ENCODE measurements at regions not wholly inside any gene's neighbourhood (a gene's known extent, or its start where the extent isn't known, plus 50 kb on each side); places are given as distances from the start of the nearest gene placed in this dataset.
A peak's percentile ranks its signal among the peaks of the same experiment; 100 is the strongest.

GRCh38 chr3:31133541-31133940 lies 239.1 kb upstream of the GADL1 start:
- no peaks in the 10 kb centered on the region for H3K36me3 ChIP-seq (replicated peaks)
- DNase-seq (ENCODE audit: low spot score in 2 of 2), result no peak
- H3K4me1 ChIP-seq, result peaks cover 28% of the 10 kb centered on the region
- no peaks in the 10 kb centered on the region for H3K9me3 ChIP-seq
- in situ Hi-C loops (cut with MboI; ENCODE audit: low sequenced_read_pairs), result loop anchor here (10.0 kb wide), 1 partner anchor 359 kb away; no protein-coding TSS in a partner anchor
- H3K4me3 ChIP-seq, result no peak overlapping the region
- H3K27me3 ChIP-seq (ENCODE audit: low read depth), result no peaks in the 10 kb centered on the region

GRCh38 chr3:31135546-31135945 lies 241.1 kb upstream of the GADL1 start:
- Histone ChIP-seq H3K9me3 (no peaks in the 10 kb centered on the region), H3K27me3 (ENCODE audit: low read depth) (no peaks in the 10 kb centered on the region), H3K36me3 (replicated peaks) (no peaks in the 10 kb centered on the region), H3K4me3 (no peak overlapping the region), H3K4me1 (peaks cover 28% of the 10 kb centered on the region)
- no peak for DNase-seq (ENCODE audit: low spot score in 2 of 2)
- in situ Hi-C loops (cut with MboI; ENCODE audit: low sequenced_read_pairs), result loop anchor here (10.0 kb wide), 1 partner anchor 361 kb away; no protein-coding TSS in a partner anchor

- Histone ChIP-seq H3K27me3 (ENCODE audit: low read depth) (no peaks in the 10 kb centered on the region), H3K4me3 (no peak overlapping the region), H3K9me3 (no peaks in the 10 kb centered on the region), H3K36me3 (replicated peaks) (no peaks in the 10 kb centered on the region), H3K4me1 (peaks cover 40% of the 10 kb centered on the region)
- in situ Hi-C loops (cut with MboI; ENCODE audit: low sequenced_read_pairs), result loop anchor here (10.0 kb wide), 1 partner anchor 363 kb away; no protein-coding TSS in a partner anchor
- DNase-seq (ENCODE audit: low spot score in 2 of 2), result no peak
Measured at GRCh38 chr3:31137718-31138465, 243.4 kb upstream of the GADL1 start.

- H3K4me1 ChIP-seq, result peaks cover 26% of the 10 kb centered on the region
- in situ Hi-C loops (cut with MboI; ENCODE audit: low sequenced_read_pairs), result no loop called here
- no peak for DNase-seq (ENCODE audit: low spot score in 2 of 2)
- H3K4me3 ChIP-seq, result no peak overlapping the region
- no peaks in the 10 kb centered on the region for H3K36me3 ChIP-seq (replicated peaks)
- no peaks in the 10 kb centered on the region for H3K27me3 ChIP-seq (ENCODE audit: low read depth)
- no peaks in the 10 kb centered on the region for H3K9me3 ChIP-seq
Measured at GRCh38 chr3:31140470-31140869, 246.0 kb upstream of the GADL1 start.

- H3K36me3 ChIP-seq (replicated peaks), result no peaks in the 10 kb centered on the region
- in situ Hi-C loops (cut with MboI; ENCODE audit: low sequenced_read_pairs), result no loop called here
- DNase-seq (ENCODE audit: low spot score in 2 of 2), result peak; percentile 43 to 88
- no peak overlapping the region for H3K4me3 ChIP-seq
- peaks cover 25% of the 10 kb centered on the region for H3K4me1 ChIP-seq
- H3K9me3 ChIP-seq, result no peaks in the 10 kb centered on the region
- no peaks in the 10 kb centered on the region for H3K27me3 ChIP-seq (ENCODE audit: low read depth)
Measured at GRCh38 chr3:31142139-31142538, 247.7 kb upstream of the GADL1 start.

GRCh38 chr3:31142543-31142942 lies 248.1 kb upstream of the GADL1 start:
- H3K27me3 ChIP-seq (ENCODE audit: low read depth), result no peaks in the 10 kb centered on the region
- H3K4me1 ChIP-seq, result peaks cover 23% of the 10 kb centered on the region
- no peak for DNase-seq (ENCODE audit: low spot score in 2 of 2)
- H3K36me3 ChIP-seq (replicated peaks), result no peaks in the 10 kb centered on the region
- no peak overlapping the region for H3K4me3 ChIP-seq
- peaks cover 3% of the 10 kb centered on the region for H3K9me3 ChIP-seq
- in situ Hi-C loops (cut with MboI; ENCODE audit: low sequenced_read_pairs), result no loop called here

- DNase-seq (ENCODE audit: low spot score in 2 of 2), result no peak
- H3K9me3 ChIP-seq, result peaks cover 5% of the 10 kb centered on the region
- in situ Hi-C loops (cut with MboI; ENCODE audit: low sequenced_read_pairs), result no loop called here
- no peaks in the 10 kb centered on the region for H3K27me3 ChIP-seq (ENCODE audit: low read depth)
- H3K4me1 ChIP-seq, result peaks cover 15% of the 10 kb centered on the region
- H3K36me3 ChIP-seq (replicated peaks), result no peaks in the 10 kb centered on the region
- H3K4me3 ChIP-seq, result no peak overlapping the region
Measured at GRCh38 chr3:31145062-31145461, 250.6 kb upstream of the GADL1 start.

- DNase-seq (ENCODE audit: low spot score in 2 of 2), result no peak
- H3K27me3 ChIP-seq (ENCODE audit: low read depth), result no peaks in the 10 kb centered on the region
- no peaks in the 10 kb centered on the region for H3K36me3 ChIP-seq (replicated peaks)
- in situ Hi-C loops (cut with MboI; ENCODE audit: low sequenced_read_pairs), result no loop called here
- no peak overlapping the region for H3K4me3 ChIP-seq
- peaks cover 5% of the 10 kb centered on the region for H3K9me3 ChIP-seq
- H3K4me1 ChIP-seq, result peaks cover 7% of the 10 kb centered on the region
Measured at GRCh38 chr3:31147550-31147949, 253.1 kb upstream of the GADL1 start.

- DNase-seq (ENCODE audit: low spot score in 2 of 2), result no peak
- H3K27me3 ChIP-seq (ENCODE audit: low read depth), result no peaks in the 10 kb centered on the region
- H3K36me3 ChIP-seq (replicated peaks), result no peaks in the 10 kb centered on the region
- in situ Hi-C loops (cut with MboI; ENCODE audit: low sequenced_read_pairs), result no loop called here
- H3K4me1 ChIP-seq, result peaks cover 14% of the 10 kb centered on the region
- H3K9me3 ChIP-seq, result no peaks in the 10 kb centered on the region
- no peak overlapping the region for H3K4me3 ChIP-seq
Measured at GRCh38 chr3:31157047-31157694, 262.7 kb upstream of the GADL1 start.

GRCh38 chr3:31157893-31158620 lies 263.6 kb upstream of the GADL1 start:
- no peaks in the 10 kb centered on the region for H3K27me3 ChIP-seq (ENCODE audit: low read depth)
- peaks cover 14% of the 10 kb centered on the region for H3K4me1 ChIP-seq
- no peak overlapping the region for H3K4me3 ChIP-seq
- DNase-seq (ENCODE audit: low spot score in 2 of 2), result peak; percentile 62 to 86
- in situ Hi-C loops (cut with MboI; ENCODE audit: low sequenced_read_pairs), result no loop called here
- H3K36me3 ChIP-seq (replicated peaks), result no peaks in the 10 kb centered on the region
- no peaks in the 10 kb centered on the region for H3K9me3 ChIP-seq

- no peak overlapping the region for H3K4me3 ChIP-seq
- no peaks in the 10 kb centered on the region for H3K9me3 ChIP-seq
- H3K27me3 ChIP-seq (ENCODE audit: low read depth), result no peaks in the 10 kb centered on the region
- H3K4me1 ChIP-seq, result peaks cover 14% of the 10 kb centered on the region
- DNase-seq (ENCODE audit: low spot score in 2 of 2), result no peak
- no peaks in the 10 kb centered on the region for H3K36me3 ChIP-seq (replicated peaks)
- in situ Hi-C loops (cut with MboI; ENCODE audit: low sequenced_read_pairs), result no loop called here
Measured at GRCh38 chr3:31159331-31160039, 265.0 kb upstream of the GADL1 start.

- H3K36me3 ChIP-seq (replicated peaks), result no peaks in the 10 kb centered on the region
- no peaks in the 10 kb centered on the region for H3K27me3 ChIP-seq (ENCODE audit: low read depth)
- no peaks in the 10 kb centered on the region for H3K9me3 ChIP-seq
- in situ Hi-C loops (cut with MboI; ENCODE audit: low sequenced_read_pairs), result no loop called here
- no peak for DNase-seq (ENCODE audit: low spot score in 2 of 2)
- H3K4me3 ChIP-seq, result no peak overlapping the region
- H3K4me1 ChIP-seq, result peaks cover 30% of the 10 kb centered on the region
Measured at GRCh38 chr3:31161889-31162288, 267.4 kb upstream of the GADL1 start.

GRCh38 chr3:31164381-31164780 lies 269.9 kb upstream of the GADL1 start:
- Histone ChIP-seq H3K4me1 (peaks cover 18% of the 10 kb centered on the region), H3K36me3 (replicated peaks) (no peaks in the 10 kb centered on the region), H3K27me3 (ENCODE audit: low read depth) (no peaks in the 10 kb centered on the region), H3K4me3 (no peak overlapping the region), H3K9me3 (no peaks in the 10 kb centered on the region)
- DNase-seq (ENCODE audit: low spot score in 2 of 2), result no peak
- in situ Hi-C loops (cut with MboI; ENCODE audit: low sequenced_read_pairs), result no loop called here
